Endodermal cell (in vitro differentiated cells): ENCODE measurements at regions not wholly inside any gene's neighbourhood (a gene's known extent, or its start where the extent isn't known, plus 50 kb on each side); places are given as distances from the start of the nearest gene placed in this dataset.

Experiments
- DNase-seq: peaks from one replicate; pipeline ENCODE4 v3.0.0-alpha.2; 2017
- H3K27ac ChIP-seq: 2 replicates; pipeline ENCODE4 v1.5.1; 2013; ENCODE audit warnings: mild to moderate bottlenecking, low read depth, low read length, moderate library complexity
- H3K27me3 ChIP-seq: 2 replicates; pipeline ENCODE4 v1.6.1; 2013; ENCODE audit warnings: mild to moderate bottlenecking, low read length, moderate library complexity; ENCODE audit not compliant: insufficient read depth, control insufficient read depth, poor library complexity, severe bottlenecking
- H3K36me3 ChIP-seq: 2 replicates; pipeline ENCODE4 v1.7.0; 2013; ENCODE audit warnings: mild to moderate bottlenecking, low read length, moderate library complexity; ENCODE audit not compliant: control insufficient read depth, insufficient read depth
- H3K4me1 ChIP-seq: one replicate; pipeline ENCODE4 v1.7.0; 2013; ENCODE audit warnings: low read length; ENCODE audit not compliant: control insufficient read depth, insufficient read depth
- H3K4me3 ChIP-seq: 2 replicates; pipeline ENCODE4 v1.5.1; 2013; ENCODE audit warnings: mild to moderate bottlenecking, low read length, moderate library complexity
- H3K9ac ChIP-seq: 2 replicates; pipeline ENCODE4 v1.6.1; 2013; ENCODE audit warnings: mild to moderate bottlenecking, low read length, moderate library complexity; ENCODE audit not compliant: poor library complexity, severe bottlenecking; ENCODE audit errors: extremely low read depth
- H3K9me3 ChIP-seq: 2 replicates; pipeline ENCODE4 v1.6.1; 2013; ENCODE audit warnings: mild to moderate bottlenecking, low read length, moderate library complexity; ENCODE audit not compliant: control insufficient read depth
- H3K27ac Mint-ChIP-seq: 2 replicates; pipeline ENCODE4 v1.8.0; 2020; ENCODE audit warnings: mixed read lengths
- H3K27me3 Mint-ChIP-seq: 2 replicates; pipeline ENCODE4 v1.8.0; 2021; ENCODE audit warnings: mild to moderate bottlenecking, mixed read lengths; ENCODE audit not compliant: insufficient read depth
- H3K36me3 Mint-ChIP-seq: 2 replicates; pipeline ENCODE4 v1.8.0; 2020; ENCODE audit warnings: low read depth, mixed read lengths
- H3K4me1 Mint-ChIP-seq: 2 replicates; pipeline ENCODE4 v1.8.0; 2020; ENCODE audit warnings: mixed read lengths
- H3K4me3 Mint-ChIP-seq: 2 replicates; pipeline ENCODE4 v1.8.0; 2020; ENCODE audit warnings: mild to moderate bottlenecking, moderate library complexity, mixed read lengths
- H3K9me3 Mint-ChIP-seq: 2 replicates; pipeline ENCODE4 v1.8.0; 2020; ENCODE audit warnings: mild to moderate bottlenecking, mixed read lengths
- WGBS, 2 experiments: methylation state at CpG; one replicate each; pipeline versions ENCODE4 v1.1.5 to v1.1.7; 2013; ENCODE audit warnings: missing lambda C conversion rate in 2 of 2, mixed read lengths in 1 of 2; ENCODE audit not compliant: insufficient coverage in 1 of 2, insufficient read length in 1 of 2; 5-methylcytosine and 5-hydroxymethylcytosine counted together
- TF ChIP-seq, protein P1 (sequence below): fragments of 200-600 bp; sonication (generic); conservative IDR thresholded peaks from 2 replicates; pipeline ENCODE4 v1.5.0; 2021; ENCODE audit warnings: antibody characterized with exemption, mild to moderate bottlenecking

GRCh38 chr20:10129749-10130148, 88.9 kb upstream of the SNAP25 start:
- no peak overlapping the region for H3K27ac Mint-ChIP-seq
- no peaks in the 10 kb centered on the region for H3K4me1 ChIP-seq
- H3K27me3 Mint-ChIP-seq = no peaks in the 10 kb centered on the region
- TF ChIP-seq, protein P1, sequence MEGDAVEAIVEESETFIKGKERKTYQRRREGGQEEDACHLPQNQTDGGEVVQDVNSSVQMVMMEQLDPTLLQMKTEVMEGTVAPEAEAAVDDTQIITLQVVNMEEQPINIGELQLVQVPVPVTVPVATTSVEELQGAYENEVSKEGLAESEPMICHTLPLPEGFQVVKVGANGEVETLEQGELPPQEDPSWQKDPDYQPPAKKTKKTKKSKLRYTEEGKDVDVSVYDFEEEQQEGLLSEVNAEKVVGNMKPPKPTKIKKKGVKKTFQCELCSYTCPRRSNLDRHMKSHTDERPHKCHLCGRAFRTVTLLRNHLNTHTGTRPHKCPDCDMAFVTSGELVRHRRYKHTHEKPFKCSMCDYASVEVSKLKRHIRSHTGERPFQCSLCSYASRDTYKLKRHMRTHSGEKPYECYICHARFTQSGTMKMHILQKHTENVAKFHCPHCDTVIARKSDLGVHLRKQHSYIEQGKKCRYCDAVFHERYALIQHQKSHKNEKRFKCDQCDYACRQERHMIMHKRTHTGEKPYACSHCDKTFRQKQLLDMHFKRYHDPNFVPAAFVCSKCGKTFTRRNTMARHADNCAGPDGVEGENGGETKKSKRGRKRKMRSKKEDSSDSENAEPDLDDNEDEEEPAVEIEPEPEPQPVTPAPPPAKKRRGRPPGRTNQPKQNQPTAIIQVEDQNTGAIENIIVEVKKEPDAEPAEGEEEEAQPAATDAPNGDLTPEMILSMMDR = no peak
- H3K9ac ChIP-seq = no peak overlapping the region
- DNase-seq = no peak
- no peaks in the 10 kb centered on the region for H3K36me3 Mint-ChIP-seq
- no peak overlapping the region for H3K27ac ChIP-seq
- peaks cover 4% of the 10 kb centered on the region for H3K9me3 ChIP-seq
- H3K4me3 Mint-ChIP-seq = no peak overlapping the region
- no peak overlapping the region for H3K4me3 ChIP-seq
- no peaks in the 10 kb centered on the region for H3K4me1 Mint-ChIP-seq
- 81 to 93% methylated on average over 6 of the region's 6 CpGs for WGBS, 2 experiments
- H3K36me3 ChIP-seq = no peaks in the 10 kb centered on the region
- H3K9me3 Mint-ChIP-seq = peaks cover 12% of the 10 kb centered on the region
- H3K27me3 ChIP-seq = no peaks in the 10 kb centered on the region

- TF ChIP-seq, protein P1 = no peak
- no peak overlapping the region for H3K9ac ChIP-seq
- Mint-ChIP-seq H3K27me3 (no peaks in the 10 kb centered on the region), H3K36me3 (no peaks in the 10 kb centered on the region), H3K4me3 (no peak overlapping the region), H3K9me3 (no peaks in the 10 kb centered on the region), H3K27ac (no peak overlapping the region), H3K4me1 (no peaks in the 10 kb centered on the region)
- WGBS, 2 experiments = 75 to 77% methylated on average over 6 to 8 of the region's 8 CpGs
- no peaks in the 10 kb centered on the region for H3K27me3 ChIP-seq
- H3K9me3 ChIP-seq = no peaks in the 10 kb centered on the region
- H3K4me1 ChIP-seq = no peaks in the 10 kb centered on the region
- no peak overlapping the region for H3K27ac ChIP-seq
- peak; percentile 54 for DNase-seq
- H3K4me3 ChIP-seq = no peak overlapping the region
- no peaks in the 10 kb centered on the region for H3K36me3 ChIP-seq
These were observed 86.8 kb upstream of the SNAP25 start for GRCh38 chr20:10131732-10132345.

GRCh38 chr20:10132387-10132786, 86.2 kb upstream of the SNAP25 start:
- H3K27me3 ChIP-seq = no peaks in the 10 kb centered on the region
- no peak overlapping the region for H3K4me3 Mint-ChIP-seq

More at GRCh38 chr20:10132387-10132786, 86.2 kb upstream of the SNAP25 start:
- no peak overlapping the region for H3K27ac Mint-ChIP-seq
- no peak overlapping the region for H3K27ac ChIP-seq
- H3K4me3 ChIP-seq = no peak overlapping the region
- TF ChIP-seq, protein P1 = no peak
- no peaks in the 10 kb centered on the region for H3K36me3 ChIP-seq
- no peak for DNase-seq
- no peak overlapping the region for H3K9ac ChIP-seq
- H3K4me1 ChIP-seq = no peaks in the 10 kb centered on the region
- H3K27me3 Mint-ChIP-seq = no peaks in the 10 kb centered on the region
- 73 to 82% methylated on average over 4 to 7 of the region's 7 CpGs for WGBS, 2 experiments
- no peaks in the 10 kb centered on the region for H3K9me3 Mint-ChIP-seq
- H3K4me1 Mint-ChIP-seq = no peaks in the 10 kb centered on the region
- H3K36me3 Mint-ChIP-seq = no peaks in the 10 kb centered on the region
- H3K9me3 ChIP-seq = no peaks in the 10 kb centered on the region
